ENCODE measurements at regions not wholly inside any gene's neighbourhood (a gene's known extent, or its start where the extent isn't known, plus 50 kb on each side); places are given as distances from the start of the nearest gene placed in this dataset.

DNA sequence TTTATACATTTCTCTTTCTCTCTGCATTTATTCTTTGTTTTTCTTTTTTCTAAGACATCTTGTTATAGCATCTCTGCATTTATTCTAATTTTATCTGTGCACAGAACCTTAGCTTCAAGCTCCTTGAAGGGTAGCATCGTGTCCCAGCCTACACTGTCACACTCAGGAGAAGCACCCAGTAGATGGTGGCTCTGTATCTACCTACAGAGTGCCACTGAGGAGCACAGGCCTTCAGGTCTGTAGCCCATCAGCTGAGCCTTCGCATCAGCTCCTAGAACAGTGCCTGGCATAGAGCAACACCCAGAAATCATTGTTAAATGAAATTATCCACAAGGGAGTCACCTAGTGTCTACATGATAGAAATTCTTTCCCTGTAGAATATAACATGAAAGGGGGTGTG lies 203.0 kb upstream of the KLF14 start:
- no peak overlapping the region for H3K4me3 ChIP-seq
- TF ChIP-seq, protein P1, sequence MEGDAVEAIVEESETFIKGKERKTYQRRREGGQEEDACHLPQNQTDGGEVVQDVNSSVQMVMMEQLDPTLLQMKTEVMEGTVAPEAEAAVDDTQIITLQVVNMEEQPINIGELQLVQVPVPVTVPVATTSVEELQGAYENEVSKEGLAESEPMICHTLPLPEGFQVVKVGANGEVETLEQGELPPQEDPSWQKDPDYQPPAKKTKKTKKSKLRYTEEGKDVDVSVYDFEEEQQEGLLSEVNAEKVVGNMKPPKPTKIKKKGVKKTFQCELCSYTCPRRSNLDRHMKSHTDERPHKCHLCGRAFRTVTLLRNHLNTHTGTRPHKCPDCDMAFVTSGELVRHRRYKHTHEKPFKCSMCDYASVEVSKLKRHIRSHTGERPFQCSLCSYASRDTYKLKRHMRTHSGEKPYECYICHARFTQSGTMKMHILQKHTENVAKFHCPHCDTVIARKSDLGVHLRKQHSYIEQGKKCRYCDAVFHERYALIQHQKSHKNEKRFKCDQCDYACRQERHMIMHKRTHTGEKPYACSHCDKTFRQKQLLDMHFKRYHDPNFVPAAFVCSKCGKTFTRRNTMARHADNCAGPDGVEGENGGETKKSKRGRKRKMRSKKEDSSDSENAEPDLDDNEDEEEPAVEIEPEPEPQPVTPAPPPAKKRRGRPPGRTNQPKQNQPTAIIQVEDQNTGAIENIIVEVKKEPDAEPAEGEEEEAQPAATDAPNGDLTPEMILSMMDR (IDR thresholded peaks at IDR 0.05) = no peak
- no peak overlapping the region for H3K27ac ChIP-seq
- ATAC-seq (no peak), DNase-seq (no peak)
- H3K27me3 ChIP-seq = no peaks in the 10 kb centered on the region
- H3K9me3 ChIP-seq = no peaks in the 10 kb centered on the region
- H3K36me3 ChIP-seq = peaks cover 12% of the 10 kb centered on the region
- peaks cover 24% of the 10 kb centered on the region for H3K4me1 ChIP-seq
- intact Hi-C loops (cut with DNase I) = no loop called here

DNA sequence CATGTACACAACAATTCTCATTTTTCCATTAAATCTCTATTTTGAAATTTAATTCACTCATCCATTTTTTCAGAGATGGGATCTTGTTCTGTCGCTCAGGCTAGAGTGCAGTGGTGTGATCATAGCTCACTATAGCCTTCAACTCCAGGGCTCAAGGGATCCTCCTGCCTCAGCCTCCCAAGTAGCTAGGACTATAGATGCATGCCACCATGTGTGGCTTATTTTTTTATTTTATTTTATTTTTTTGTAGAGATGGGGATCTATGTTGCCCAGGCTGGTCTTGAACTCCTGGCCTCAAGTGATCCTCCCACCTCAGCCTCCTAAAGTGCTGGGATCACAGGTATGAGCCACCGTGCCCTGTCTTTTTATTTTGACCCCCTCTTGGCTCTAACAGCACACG lies 203.8 kb upstream of the KLF14 start:
- Histone ChIP-seq H3K36me3 (peaks cover 11% of the 10 kb centered on the region), H3K27ac (peak overlapping the region; percentile 14), H3K4me3 (no peak overlapping the region), H3K9me3 (no peaks in the 10 kb centered on the region), H3K27me3 (no peaks in the 10 kb centered on the region), H3K4me1 (peaks cover 33% of the 10 kb centered on the region)
- intact Hi-C loops (cut with DNase I) = no loop called here
- TF ChIP-seq, protein P1 (IDR thresholded peaks at IDR 0.05) = no peak
- DNase-seq (no peak), ATAC-seq (no peak)

DNA sequence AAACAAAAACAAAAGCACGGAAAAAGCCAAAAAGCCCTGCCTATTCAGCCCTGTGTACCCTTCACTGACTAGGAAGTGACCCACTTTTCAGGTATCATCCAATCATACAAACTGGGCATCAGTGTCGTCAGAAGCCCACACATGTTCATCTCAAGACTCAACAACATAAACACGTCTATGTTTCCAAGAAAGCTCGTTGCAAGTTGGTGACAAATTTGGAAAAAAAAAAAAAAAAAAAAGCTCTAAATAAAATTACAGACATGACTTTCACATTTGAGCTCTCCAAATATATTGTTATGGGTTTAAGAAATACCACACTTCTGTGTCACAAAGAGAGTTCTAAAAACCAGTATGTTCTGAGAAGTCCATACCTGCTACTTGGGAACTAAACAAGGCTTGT lies 204.7 kb upstream of the KLF14 start:
- H3K4me3 ChIP-seq = no peak overlapping the region
- TF ChIP-seq, protein P1 (IDR thresholded peaks at IDR 0.05) = no peak
- intact Hi-C loops (cut with DNase I) = no loop called here
- H3K27ac ChIP-seq = no peak overlapping the region
- H3K36me3 ChIP-seq = peaks cover 8% of the 10 kb centered on the region
- no peak for DNase-seq
- peaks cover 37% of the 10 kb centered on the region for H3K4me1 ChIP-seq
- H3K9me3 ChIP-seq = no peaks in the 10 kb centered on the region
- ATAC-seq = no peak
- no peaks in the 10 kb centered on the region for H3K27me3 ChIP-seq

DNA sequence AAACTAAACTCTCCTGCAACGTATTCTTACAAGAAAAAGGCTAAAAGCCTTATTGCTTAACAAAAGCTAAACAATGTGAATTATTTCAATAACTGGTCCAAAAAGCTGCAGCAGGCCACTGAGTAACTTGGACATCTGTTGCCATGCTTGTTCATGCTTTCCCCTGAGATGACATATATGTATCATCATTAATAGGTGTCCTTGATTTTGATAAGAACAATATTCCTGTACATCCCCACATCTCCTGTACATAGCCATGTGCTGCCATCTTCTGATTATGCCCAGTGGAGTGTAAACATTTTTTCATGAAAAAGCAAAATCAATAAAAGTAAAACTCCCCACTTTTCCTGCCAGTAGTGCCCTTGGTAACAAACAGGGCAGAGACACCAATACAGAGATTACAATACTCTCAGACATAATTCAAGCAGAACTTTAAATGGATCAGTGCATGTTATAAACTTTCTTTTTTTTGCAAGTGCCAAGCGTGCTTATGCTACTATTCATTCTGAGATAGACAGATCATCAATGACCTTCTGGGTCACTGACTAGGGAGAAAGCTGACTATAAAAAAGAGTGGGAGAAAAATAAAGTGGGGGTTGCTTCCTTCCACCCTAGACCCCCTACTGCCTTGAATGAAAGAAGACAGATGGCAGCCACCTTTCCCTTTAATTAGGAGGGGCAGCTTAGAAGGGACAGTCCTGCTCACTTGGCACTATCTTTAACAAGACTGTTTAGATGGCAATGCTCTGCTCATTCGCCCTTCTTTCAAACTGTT lies 205.5 kb upstream of the KLF14 start:
- intact Hi-C loops (cut with DNase I) = no loop called here
- Histone ChIP-seq H3K4me1 (peaks cover 45% of the 10 kb centered on the region), H3K36me3 (peaks cover 11% of the 10 kb centered on the region), H3K9me3 (no peaks in the 10 kb centered on the region), H3K27ac (no peak overlapping the region), H3K4me3 (peak overlapping the region; percentile 34), H3K27me3 (no peaks in the 10 kb centered on the region)
- ATAC-seq = no peak
- TF ChIP-seq, protein P1 (IDR thresholded peaks at IDR 0.05) = no peak
- DNase-seq = no peak

DNA sequence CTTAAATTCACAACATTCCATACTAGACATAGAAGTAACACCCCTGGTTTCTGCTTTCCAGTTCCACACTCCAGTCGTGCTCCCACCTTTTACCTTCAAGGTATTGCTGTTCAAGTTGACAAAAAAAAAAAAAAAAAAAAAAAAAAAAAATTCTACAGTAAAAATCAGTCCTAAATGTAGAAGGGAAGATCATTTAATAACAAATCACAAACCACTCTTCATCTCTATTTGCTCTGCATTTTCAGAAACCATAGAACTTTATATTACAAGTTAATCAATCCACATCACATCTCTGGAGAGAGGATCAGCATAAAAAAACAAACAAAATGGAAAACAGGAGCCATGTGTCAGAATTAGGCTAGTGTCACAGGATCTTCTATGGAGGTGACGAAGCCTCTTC lies 206.3 kb upstream of the KLF14 start:
- intact Hi-C loops (cut with DNase I) = no loop called here
- no peak for DNase-seq
- no peaks in the 10 kb centered on the region for H3K27me3 ChIP-seq
- no peaks in the 10 kb centered on the region for H3K9me3 ChIP-seq
- H3K4me3 ChIP-seq = peak overlapping the region; percentile 34
- TF ChIP-seq, protein P1 (IDR thresholded peaks at IDR 0.05) = no peak
- peaks cover 51% of the 10 kb centered on the region for H3K4me1 ChIP-seq
- peak overlapping the region; percentile 75 for H3K27ac ChIP-seq
- peaks cover 17% of the 10 kb centered on the region for H3K36me3 ChIP-seq
- ATAC-seq = no peak
